Activated gamma-delta T cell treated with Interleukin-2 at 50 U/mL for 16 hours (primary cell): ENCODE measurements at regions not wholly inside any gene's neighbourhood (a gene's known extent, or its start where the extent isn't known, plus 50 kb on each side); places are given as distances from the start of the nearest gene placed in this dataset.

Experiments
- DNase-seq: peaks from one replicate; pipeline ENCODE4 v3.0.0-alpha.2; 2020

GRCh38 chr5:125189531-125189941 is 443.1 kb upstream of the ZNF608 start:
- DNase-seq: no peak

DNA sequence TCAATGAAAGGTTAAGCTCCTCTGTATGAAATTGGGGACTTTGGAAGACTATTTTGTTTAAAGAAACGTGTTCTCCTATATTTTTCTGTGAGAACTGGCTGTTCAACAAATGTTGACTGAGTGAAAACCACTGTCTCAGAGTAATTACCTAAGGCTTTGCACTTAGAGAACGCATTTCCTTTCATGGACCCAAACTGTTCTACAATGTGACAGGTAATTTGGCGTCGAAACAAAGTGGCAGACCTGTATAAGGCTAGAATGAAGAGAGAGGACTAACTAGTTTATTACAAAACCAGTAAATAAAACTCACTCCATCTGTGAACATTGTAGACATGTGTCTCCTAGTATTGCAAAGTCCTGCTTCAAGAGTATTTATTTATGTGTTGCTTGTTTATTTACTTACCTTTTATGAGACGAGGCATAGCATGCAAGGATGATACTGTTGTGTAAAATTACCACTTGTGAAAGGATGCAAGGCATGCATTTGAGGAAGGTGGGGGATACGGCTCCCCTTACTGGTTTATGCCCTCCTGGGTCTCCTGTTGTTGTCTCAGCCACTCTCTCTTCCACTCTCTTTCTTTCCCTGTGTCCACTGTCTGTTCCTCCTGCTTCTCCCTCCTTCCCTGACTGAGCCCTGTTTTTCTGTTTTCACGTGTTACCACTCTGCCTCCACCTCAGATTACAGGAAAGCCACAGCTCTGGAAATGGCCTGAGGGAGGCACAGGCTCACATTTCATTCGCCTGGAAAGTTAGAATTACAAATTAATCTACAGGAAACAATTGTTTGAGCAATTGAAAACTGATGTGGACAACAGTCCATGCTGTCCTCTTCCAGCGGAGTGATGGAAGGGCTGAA is 444.0 kb upstream of the ZNF608 start:
- no peak for DNase-seq

GRCh38 chr5:125194883-125195282 is 448.4 kb upstream of the ZNF608 start:
- no peak for DNase-seq

- DNase-seq: no peak
These were observed 450.2 kb upstream of the ZNF608 start for GRCh38 chr5:125196481-125197111.

- no peak for DNase-seq
These were observed 450.9 kb upstream of the ZNF608 start for GRCh38 chr5:125197321-125197720.

GRCh38 chr5:125198270-125198974 is 452.0 kb upstream of the ZNF608 start:
- no peak for DNase-seq

GRCh38 chr5:125199373-125199772 is 452.9 kb upstream of the ZNF608 start:
- DNase-seq: no peak

DNA sequence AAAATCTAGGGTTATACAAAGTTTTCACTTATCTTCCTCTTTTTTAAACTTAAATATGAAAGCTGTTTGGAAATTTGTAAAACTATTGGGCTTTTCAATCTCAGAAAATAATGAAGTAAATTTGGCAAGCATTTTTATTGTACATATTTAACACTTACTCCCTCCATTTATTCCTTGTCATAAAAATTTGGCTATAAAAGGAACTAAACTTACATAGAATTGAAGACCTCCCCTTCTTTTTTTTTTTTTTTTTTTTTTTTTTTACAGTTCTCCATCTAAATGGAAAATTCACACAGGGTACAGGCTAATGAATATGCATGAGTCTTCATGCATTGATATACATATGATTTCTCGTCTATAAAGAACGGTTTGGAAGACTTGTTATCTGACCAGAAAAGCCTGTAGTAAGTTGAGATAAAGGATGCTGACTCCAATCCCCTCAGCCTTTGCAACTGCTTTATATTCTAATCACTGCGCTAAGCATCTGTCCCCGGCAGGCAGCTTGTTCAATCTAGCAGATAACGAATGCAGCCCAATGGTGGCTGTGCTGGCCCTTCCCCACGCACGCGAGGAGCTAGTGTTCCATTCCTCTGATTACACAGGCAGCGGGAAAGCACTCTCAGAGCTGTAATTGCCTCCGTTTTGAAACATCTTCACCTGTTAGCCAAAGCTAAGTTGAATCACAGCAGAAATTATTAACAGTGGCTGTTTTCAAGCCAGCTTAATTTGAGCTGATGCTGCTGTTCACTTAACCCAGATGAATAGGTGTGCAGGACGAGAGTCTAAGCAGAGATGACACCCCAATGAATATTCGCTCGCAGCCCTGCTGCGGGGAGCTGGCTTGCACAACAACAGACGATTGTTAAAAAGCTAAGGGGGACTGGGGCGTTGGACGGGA is 453.8 kb upstream of the ZNF608 start:
- DNase-seq: no peak

GRCh38 chr5:125200866-125201373 is 454.5 kb upstream of the ZNF608 start:
- no peak for DNase-seq

DNA sequence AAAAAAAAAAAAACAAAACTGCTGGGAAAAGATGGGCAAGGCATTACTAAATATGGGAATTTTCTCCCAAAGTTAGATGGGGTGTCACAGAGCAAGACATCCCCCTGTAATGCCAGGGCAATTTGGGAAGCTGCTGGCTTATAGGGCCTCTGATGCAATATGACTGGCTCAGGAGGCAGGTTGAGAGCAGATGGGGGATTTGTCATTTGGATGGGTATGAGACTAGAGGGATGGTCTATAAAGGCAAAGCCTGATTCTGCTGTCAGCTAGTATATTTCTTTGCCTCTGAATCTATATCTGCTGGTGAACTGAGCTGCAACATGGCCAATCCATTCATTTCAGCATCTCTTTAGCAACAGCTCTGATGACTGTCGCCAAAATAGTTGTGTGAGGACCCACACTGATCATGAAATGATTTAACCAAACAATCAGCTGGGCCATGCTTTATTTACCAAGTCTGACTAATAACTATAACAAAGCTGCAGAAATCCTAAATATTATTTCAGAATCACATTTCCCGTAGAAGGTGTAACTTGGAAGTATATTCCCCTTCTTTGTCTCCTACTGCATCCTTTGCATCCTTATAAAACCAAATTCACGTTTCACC is 455.1 kb upstream of the ZNF608 start:
- no peak for DNase-seq

- no peak for DNase-seq
These were observed 455.9 kb upstream of the ZNF608 start for GRCh38 chr5:125202353-125202752.

DNA sequence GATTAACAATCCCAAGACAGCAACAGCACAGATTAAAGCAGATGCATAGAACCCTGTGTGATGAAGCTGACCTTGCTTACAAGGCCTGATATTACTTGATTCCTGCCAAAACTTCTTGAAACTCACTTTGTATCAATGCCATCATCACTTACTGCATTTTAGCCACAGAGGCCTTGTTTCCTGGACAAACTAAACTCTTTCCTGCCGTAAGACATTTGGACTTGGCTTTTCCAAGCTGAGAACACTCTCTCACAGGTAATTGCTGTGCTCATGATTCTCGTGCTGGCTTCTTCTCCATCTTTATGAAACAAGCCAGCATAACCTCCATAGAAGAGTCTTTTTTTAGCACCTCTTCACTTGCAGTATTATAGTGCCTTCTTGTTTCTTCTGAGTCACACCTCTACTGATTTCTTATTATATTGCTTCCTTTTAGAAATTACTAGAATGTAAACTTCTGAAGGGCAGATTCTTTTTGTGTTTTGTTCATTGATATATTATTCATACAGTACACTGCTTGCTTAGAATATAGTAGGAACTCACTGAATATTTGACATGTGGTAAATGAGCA is 456.5 kb upstream of the ZNF608 start:
- DNase-seq: no peak

DNA sequence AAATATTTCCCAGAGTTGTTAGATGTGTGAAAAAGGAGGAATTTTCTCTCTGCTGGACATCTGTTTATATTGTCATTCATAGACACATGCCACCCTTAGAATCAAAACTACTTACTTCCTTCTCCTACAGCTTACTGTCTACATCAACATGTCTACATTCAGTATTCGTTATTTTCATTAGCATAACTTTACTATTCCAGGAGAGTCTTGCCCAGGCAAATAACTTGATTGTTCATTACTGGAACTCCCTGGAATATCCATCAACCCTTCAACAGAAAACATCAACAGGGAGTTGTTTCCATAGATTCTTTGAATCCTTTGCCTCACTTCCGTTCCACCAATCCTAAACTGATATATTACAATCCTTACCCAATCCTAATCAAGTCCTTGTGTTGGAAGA is 457.5 kb upstream of the ZNF608 start:
- no peak for DNase-seq

GRCh38 chr5:125205601-125206225 is 459.3 kb upstream of the ZNF608 start:
- DNase-seq: no peak

- no peak for DNase-seq
These were observed 461.4 kb upstream of the ZNF608 start for GRCh38 chr5:125207856-125208255.

DNA sequence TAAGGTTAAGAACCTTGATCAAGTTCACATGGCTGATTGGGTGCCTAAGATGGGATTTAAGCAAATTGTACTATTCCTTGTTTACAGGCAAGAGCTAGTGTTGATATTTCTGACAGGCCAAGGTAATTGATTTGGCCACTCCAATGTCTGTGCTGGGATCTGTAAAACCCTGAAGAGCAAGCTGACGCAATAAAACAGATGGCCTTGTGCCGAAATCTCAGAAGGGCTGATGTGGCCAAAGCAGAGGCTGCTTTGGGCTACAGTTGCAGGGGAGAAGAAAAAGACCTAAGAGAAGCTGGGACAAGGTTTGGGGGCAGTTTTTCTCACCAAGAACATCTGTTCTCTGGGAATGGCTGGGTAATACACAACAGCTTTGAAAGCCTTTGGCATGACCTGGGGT is 463.2 kb upstream of the ZNF608 start:
- no peak for DNase-seq

DNA sequence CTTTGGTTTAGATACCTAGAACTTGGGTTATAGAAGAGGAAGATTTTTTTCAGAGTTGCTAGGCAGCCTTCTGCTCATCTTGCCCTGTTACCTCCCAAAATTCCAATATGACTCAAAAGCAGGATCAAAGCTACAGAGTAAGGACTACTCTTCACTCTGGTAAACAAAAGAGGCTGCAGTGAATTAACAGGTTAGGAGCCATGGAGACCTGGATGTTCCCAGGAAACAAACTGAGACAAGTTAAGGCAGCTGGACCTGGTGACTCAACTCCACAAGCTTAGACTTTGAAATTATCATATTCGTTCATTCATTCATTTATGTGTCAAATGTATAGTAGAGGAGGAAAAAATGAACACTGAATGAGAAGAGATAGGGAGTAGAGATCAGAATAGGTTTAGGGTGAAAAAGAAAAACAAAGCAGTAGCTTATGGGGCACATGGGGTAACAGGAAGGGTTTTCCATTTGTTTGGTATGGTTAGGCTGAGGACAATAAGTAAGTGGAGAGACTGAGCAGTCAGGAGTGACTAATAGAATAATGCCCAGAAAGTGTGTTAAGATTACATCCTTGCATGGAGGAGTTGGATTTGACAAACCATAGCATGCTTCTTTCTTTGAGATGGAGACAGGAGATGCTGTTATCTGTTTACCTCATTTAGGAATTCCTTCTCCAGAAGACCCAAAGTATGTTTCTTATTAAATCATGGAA is 464.0 kb upstream of the ZNF608 start:
- DNase-seq: no peak

DNA sequence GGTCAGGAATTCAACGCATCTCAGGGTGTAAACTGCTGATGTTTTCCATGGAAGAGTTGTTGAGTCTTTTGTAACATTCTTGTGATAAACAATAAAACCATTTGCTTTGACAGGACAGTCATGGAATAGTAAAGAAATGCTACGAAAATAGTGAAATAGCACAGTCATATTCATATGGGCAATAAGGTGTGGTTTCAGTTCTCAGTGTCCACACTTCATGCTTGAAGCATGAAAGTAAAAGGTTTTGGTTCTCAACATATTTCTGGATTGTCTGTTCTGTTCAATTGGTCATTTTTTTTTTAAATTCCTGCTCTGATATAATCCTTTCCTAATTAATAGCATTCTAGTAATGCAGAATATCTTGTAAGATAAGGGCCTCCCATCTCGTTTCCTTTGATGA is 467.6 kb upstream of the ZNF608 start:
- DNase-seq: no peak

DNA sequence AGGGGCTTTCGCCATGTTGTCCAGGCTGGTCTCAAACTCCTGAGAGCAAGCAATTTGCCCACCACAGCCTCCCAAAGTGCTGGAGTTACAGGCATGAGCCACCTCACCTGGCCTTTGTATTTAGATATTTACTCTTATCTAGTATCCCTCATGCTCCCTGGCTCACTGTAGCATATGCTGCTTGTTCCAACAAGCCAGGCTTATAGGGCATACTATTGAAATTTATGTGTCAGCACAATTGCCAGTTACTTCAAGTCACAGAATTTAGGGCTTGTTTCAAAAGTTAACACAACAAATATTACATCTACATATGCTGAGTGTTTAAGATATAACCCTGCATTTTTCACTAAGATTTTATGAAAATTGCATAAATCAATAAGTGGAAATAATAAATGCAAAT is 469.2 kb upstream of the ZNF608 start:
- no peak for DNase-seq

- DNase-seq: no peak
These were observed 473.3 kb upstream of the ZNF608 start for GRCh38 chr5:125219710-125220109.

DNA sequence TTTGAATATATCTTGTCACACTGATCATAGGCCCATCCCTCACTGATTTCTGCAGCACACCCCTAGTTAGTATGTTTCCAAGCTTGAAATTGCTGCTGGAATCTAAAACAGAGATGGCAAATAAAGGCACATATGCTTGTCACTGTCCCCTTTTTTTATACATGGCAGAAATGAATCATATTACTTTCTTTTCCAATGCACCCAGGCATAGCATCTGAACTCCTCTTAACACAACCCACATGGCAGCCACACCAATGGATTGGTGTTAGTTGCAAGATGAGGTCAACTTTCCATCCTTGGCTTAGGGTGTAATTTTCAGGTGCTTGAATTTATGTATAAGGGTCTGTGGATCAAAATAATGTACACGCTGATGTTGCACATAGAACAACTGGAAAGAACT is 473.8 kb upstream of the ZNF608 start:
- DNase-seq: no peak
